Panc1 (cell line): ENCODE measurements at regions not wholly inside any gene's neighbourhood (a gene's known extent, or its start where the extent isn't known, plus 50 kb on each side); places are given as distances from the start of the nearest gene placed in this dataset.

Experiments
- ATAC-seq: fragments of 200-7000 bp; cut with Tn5 transposase; 2 replicates; pipeline ENCODE4 v1.9.1; 2020; ENCODE audit warnings: mild to moderate bottlenecking, moderate library complexity
- BruUV-seq: library from RNA; stranded (reverse); fragments of 400-500 nt; replicated peaks from 2 replicates; lab custom pipeline; 2021; lab: Mats Ljungman, UMichigan
- CTCF ChIA-PET: fragments of 300-600 bp; sonication (Branson Sonifier 250); formaldehyde crosslinking; loops from one replicate; lab custom pipeline; 2022; ENCODE audit warnings: antibody characterized with exemption; lab: Charles Lee
- POLR2A ChIA-PET: fragments of 300-600 bp; sonication (Branson Sonifier 250); formaldehyde crosslinking; loops from one replicate; lab custom pipeline; 2022; ENCODE audit warnings: antibody characterized with exemption; lab: Charles Lee
- DNase-seq: peaks from one replicate; pipeline ENCODE4 v3.0.0-alpha.2; 2010; ENCODE audit warnings: low read depth, low spot score
- H3K27ac ChIP-seq: 2 replicates; pipeline ENCODE4 v1.5.1; 2011; ENCODE audit warnings: mild to moderate bottlenecking, low read length, inconsistent platforms
- H3K27me3 ChIP-seq: fragments of 200-500 bp; sonication (Bioruptor generic); 2 replicates; pipeline ENCODE4 v1.6.0; 2014; ENCODE audit warnings: low read length, inconsistent platforms; ENCODE audit not compliant: control insufficient read depth, insufficient read depth
- H3K36me3 ChIP-seq: fragments of 200-500 bp; sonication (Bioruptor generic); 2 replicates; pipeline ENCODE4 v1.5.1; 2014; ENCODE audit warnings: inconsistent platforms, mild to moderate bottlenecking, low read length, moderate library complexity; ENCODE audit not compliant: control insufficient read depth, insufficient read depth
- H3K4me1 ChIP-seq: 2 replicates; pipeline ENCODE4 v1.5.1; 2011; ENCODE audit warnings: inconsistent platforms, mild to moderate bottlenecking, low read length, moderate library complexity; ENCODE audit not compliant: control insufficient read depth, insufficient read depth
- H3K4me3 ChIP-seq, 2 experiments: 2 replicates each; pipeline ENCODE4 v1.5.1; 2011 to 2012; ENCODE audit warnings: low read depth in 2 of 2, low read length in 2 of 2, mild to moderate bottlenecking in 2 of 2, inconsistent platforms in 1 of 2, moderate library complexity in 1 of 2
- H3K9me3 ChIP-seq: fragments of 200-500 bp; sonication (Bioruptor generic); 2 replicates; pipeline ENCODE4 v1.5.1; 2014; ENCODE audit warnings: low read depth, mild to moderate bottlenecking, inconsistent platforms, low read length, moderate library complexity; ENCODE audit not compliant: control insufficient read depth, insufficient read depth
- POLR2AphosphoS5 ChIP-seq: IDR thresholded peaks from 2 replicates; pipeline ENCODE4 v1.6.1; 2012; ENCODE audit warnings: mild to moderate bottlenecking, low read depth, low read length, moderate library complexity
- SIN3A ChIP-seq: IDR thresholded peaks from 2 replicates; pipeline ENCODE4 v1.6.1; 2012; ENCODE audit warnings: low read depth, mild to moderate bottlenecking, low read length, moderate library complexity, borderline replicate concordance; ENCODE audit not compliant: insufficient read depth
- TCF7L2 ChIP-seq: IDR thresholded peaks from 2 replicates; pipeline ENCODE4 v1.6.1; 2011; ENCODE audit warnings: mild to moderate bottlenecking, low read depth, low read length, inconsistent platforms
- in situ Hi-C: cut with HindIII; loops from 2 replicates; pipeline ENCODE4 v1.10.0; 2016; ENCODE audit warnings: low sequenced_read_pairs, low pct_unique_long_range_greater_than_20kb
- intact Hi-C: fragments of 100-400 bp; cut with micrococcal nuclease; formaldehyde crosslinking; loops from one replicate; pipeline ENCODE4 v1.10.0; 2022; ENCODE audit not compliant: unreplicated experiment
- TF ChIP-seq, protein P1 (sequence below): fragments of 450-650 bp; IDR thresholded peaks from 2 replicates; pipeline ENCODE4 v1.5.1; 2017; ENCODE audit warnings: mild to moderate bottlenecking
- TF ChIP-seq, protein P2 (sequence below), 2 experiments: IDR thresholded peaks; 2 replicates each; pipeline ENCODE4 v1.6.1; 2011 to 2012; ENCODE audit warnings: low read depth in 2 of 2, control low read depth in 1 of 2, low read length in 1 of 2, mild to moderate bottlenecking in 1 of 2, moderate library complexity in 1 of 2; ENCODE audit not compliant: insufficient read depth in 1 of 2

DNA sequence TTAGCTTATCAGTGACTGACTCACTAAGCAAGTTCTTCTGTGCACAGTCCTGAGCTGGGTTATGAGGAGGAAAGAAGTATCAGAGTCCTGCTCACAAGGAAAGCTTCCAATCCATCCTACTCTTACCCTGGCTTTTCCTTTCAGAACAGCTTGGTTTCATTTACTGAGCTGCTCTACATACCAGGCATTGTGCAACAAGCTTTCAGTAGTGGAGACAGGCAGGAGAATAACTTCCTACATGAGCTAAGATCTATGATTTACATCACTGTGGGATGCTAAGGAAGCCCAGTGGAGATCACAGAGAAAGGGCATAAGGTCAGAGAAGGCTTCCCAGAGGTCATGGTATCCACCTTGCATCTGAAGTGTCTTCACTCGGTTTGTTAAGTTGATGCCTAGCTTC is 144.5 kb downstream of the MAP3K7 start:
- ChIA-PET POLR2A (no interaction called here), CTCF (no interaction called here)
- H3K4me1 ChIP-seq: no peaks in the 10 kb centered on the region
- no TSS peak for BruUV-seq
- intact Hi-C loops: no loop called here
- ATAC-seq (no peak), DNase-seq (no peak)
- in situ Hi-C loops: no loop called here
- no peak overlapping the region for H3K27ac ChIP-seq
- H3K27me3 ChIP-seq: no peaks in the 10 kb centered on the region
- no peaks in the 10 kb centered on the region for H3K36me3 ChIP-seq
- TF ChIP-seq, protein P1, sequence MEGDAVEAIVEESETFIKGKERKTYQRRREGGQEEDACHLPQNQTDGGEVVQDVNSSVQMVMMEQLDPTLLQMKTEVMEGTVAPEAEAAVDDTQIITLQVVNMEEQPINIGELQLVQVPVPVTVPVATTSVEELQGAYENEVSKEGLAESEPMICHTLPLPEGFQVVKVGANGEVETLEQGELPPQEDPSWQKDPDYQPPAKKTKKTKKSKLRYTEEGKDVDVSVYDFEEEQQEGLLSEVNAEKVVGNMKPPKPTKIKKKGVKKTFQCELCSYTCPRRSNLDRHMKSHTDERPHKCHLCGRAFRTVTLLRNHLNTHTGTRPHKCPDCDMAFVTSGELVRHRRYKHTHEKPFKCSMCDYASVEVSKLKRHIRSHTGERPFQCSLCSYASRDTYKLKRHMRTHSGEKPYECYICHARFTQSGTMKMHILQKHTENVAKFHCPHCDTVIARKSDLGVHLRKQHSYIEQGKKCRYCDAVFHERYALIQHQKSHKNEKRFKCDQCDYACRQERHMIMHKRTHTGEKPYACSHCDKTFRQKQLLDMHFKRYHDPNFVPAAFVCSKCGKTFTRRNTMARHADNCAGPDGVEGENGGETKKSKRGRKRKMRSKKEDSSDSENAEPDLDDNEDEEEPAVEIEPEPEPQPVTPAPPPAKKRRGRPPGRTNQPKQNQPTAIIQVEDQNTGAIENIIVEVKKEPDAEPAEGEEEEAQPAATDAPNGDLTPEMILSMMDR: no peak
- TF ChIP-seq POLR2AphosphoS5 (no peak), SIN3A (no peak), TCF7L2 (no peak)
- TF ChIP-seq, protein P2, sequence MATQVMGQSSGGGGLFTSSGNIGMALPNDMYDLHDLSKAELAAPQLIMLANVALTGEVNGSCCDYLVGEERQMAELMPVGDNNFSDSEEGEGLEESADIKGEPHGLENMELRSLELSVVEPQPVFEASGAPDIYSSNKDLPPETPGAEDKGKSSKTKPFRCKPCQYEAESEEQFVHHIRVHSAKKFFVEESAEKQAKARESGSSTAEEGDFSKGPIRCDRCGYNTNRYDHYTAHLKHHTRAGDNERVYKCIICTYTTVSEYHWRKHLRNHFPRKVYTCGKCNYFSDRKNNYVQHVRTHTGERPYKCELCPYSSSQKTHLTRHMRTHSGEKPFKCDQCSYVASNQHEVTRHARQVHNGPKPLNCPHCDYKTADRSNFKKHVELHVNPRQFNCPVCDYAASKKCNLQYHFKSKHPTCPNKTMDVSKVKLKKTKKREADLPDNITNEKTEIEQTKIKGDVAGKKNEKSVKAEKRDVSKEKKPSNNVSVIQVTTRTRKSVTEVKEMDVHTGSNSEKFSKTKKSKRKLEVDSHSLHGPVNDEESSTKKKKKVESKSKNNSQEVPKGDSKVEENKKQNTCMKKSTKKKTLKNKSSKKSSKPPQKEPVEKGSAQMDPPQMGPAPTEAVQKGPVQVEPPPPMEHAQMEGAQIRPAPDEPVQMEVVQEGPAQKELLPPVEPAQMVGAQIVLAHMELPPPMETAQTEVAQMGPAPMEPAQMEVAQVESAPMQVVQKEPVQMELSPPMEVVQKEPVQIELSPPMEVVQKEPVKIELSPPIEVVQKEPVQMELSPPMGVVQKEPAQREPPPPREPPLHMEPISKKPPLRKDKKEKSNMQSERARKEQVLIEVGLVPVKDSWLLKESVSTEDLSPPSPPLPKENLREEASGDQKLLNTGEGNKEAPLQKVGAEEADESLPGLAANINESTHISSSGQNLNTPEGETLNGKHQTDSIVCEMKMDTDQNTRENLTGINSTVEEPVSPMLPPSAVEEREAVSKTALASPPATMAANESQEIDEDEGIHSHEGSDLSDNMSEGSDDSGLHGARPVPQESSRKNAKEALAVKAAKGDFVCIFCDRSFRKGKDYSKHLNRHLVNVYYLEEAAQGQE (IDR thresholded peaks at IDR 0.05; ENCODE audit: insufficient read depth in 1 of 2, low read depth in 2 of 2, low read length in 1 of 2): no peak
- H3K4me3 ChIP-seq: no peak overlapping the region
- no peaks in the 10 kb centered on the region for H3K9me3 ChIP-seq

DNA sequence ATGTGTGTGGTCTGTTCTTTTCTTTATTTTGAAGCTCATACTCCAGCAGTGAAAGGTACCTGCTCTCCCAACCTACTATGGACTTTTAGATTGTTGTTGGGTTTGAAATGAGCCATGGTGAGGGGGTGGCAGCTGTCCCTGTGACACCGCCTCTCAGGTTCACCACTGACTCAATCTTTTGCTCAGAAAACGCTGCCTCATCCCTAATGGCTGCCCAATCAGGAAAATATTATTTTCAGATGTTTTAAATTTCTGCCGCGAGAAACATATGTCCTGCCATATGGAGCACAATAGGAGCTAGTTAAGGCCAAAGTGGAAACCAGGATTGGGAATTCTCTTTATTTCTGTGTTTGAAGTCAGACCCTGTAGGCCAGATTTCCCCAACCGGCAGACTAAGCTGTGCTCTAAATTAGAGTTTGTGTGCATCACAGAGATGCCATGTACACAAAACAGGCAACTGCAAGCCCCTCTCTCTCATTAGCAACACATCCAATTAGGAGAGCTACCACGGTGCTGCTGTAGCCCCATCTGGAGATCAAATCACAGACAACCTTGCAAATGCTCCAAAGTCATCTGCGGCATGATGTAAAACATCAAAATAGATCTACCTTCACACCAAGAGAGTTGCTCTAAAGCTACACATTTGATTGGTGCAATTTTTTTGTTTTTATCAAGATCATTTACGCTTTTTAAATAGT is 144.1 kb upstream of the BACH2 start:
- no peaks in the 10 kb centered on the region for H3K36me3 ChIP-seq
- in situ Hi-C loops: no loop called here
- ChIA-PET CTCF (interaction anchor here (0.7 kb wide), 1 partner anchor 9 kb away, joined by 3 read pairs; no protein-coding TSS in a partner anchor), POLR2A (interaction anchor here (0.7 kb wide), 1 partner anchor 19 kb away, joined by 3 read pairs; no protein-coding TSS in a partner anchor)
- no TSS peak for BruUV-seq
- no peaks in the 10 kb centered on the region for H3K9me3 ChIP-seq
- H3K27me3 ChIP-seq: no peaks in the 10 kb centered on the region
- H3K27ac ChIP-seq: no peak overlapping the region
- no peak for DNase-seq
- intact Hi-C loops: no loop called here
- H3K4me1 ChIP-seq: no peaks in the 10 kb centered on the region
- TF ChIP-seq TCF7L2: no peak
- TF ChIP-seq POLR2AphosphoS5: no peak
- TF ChIP-seq, protein P2 (IDR thresholded peaks at IDR 0.05; ENCODE audit: insufficient read depth in 1 of 2, low read depth in 2 of 2, low read length in 1 of 2): no peak
- TF ChIP-seq, protein P1: no peak
- TF ChIP-seq SIN3A: no peak
- no peak for ATAC-seq
- H3K4me3 ChIP-seq: no peak overlapping the region
